ENCODE measurements at regions not wholly inside any gene's neighbourhood (a gene's known extent, or its start where the extent isn't known, plus 50 kb on each side); places are given as distances from the start of the nearest gene placed in this dataset.

GRCh38 chr1:113281550-113281949 is 108.8 kb upstream of the MAGI3 start:
- H3K36me3 Mint-ChIP-seq: no peaks in the 10 kb centered on the region
- DNase-seq (ENCODE audit: low spot score) (no peak), ATAC-seq (no peak)
- POLR2A ChIA-PET: no interaction called here
- no peak overlapping the region for H3K27ac Mint-ChIP-seq
- H3K27me3 Mint-ChIP-seq (ENCODE audit: low read depth): peaks cover 26% of the 10 kb centered on the region
- H3K4me1 Mint-ChIP-seq: peaks cover 14% of the 10 kb centered on the region
- CTCF ChIA-PET: no interaction called here
- no peaks in the 10 kb centered on the region for H3K9me3 Mint-ChIP-seq
- no peak overlapping the region for H3K4me3 Mint-ChIP-seq
- TF ChIP-seq FOXK1 (CRISPR knock-in tag; IDR thresholded peaks at IDR 0.05): no peak
- no peak for TF ChIP-seq AFF4 (CRISPR knock-in tag; IDR thresholded peaks at IDR 0.05; ENCODE audit: borderline replicate concordance)
- TF ChIP-seq ERG (CRISPR knock-in tag; IDR thresholded peaks at IDR 0.05): no peak
- TF ChIP-seq ZNF281 (CRISPR knock-in tag; IDR thresholded peaks at IDR 0.05): no peak
- TF ChIP-seq EMX1 (CRISPR knock-in tag; IDR thresholded peaks at IDR 0.05): no peak

- no peak overlapping the region for H3K4me3 Mint-ChIP-seq
- H3K36me3 Mint-ChIP-seq: no peaks in the 10 kb centered on the region
- H3K27me3 Mint-ChIP-seq (ENCODE audit: low read depth): peaks cover 23% of the 10 kb centered on the region
- ATAC-seq (no peak), DNase-seq (ENCODE audit: low spot score) (no peak)
- TF ChIP-seq ATF3 (CRISPR knock-in tag; conservative IDR thresholded peaks at IDR 0.05) (no peak), NFYB (CRISPR knock-in tag; conservative IDR thresholded peaks at IDR 0.05; ENCODE audit: low read depth) (no peak), FOXP4 (CRISPR knock-in tag; IDR thresholded peaks at IDR 0.05) (no peak), NR1H2 (CRISPR knock-in tag; IDR thresholded peaks at IDR 0.05) (no peak), TCF7 (CRISPR knock-in tag; IDR thresholded peaks at IDR 0.05; ENCODE audit: low read depth) (no peak), MYBL2 (CRISPR knock-in tag; IDR thresholded peaks at IDR 0.05) (no peak), ZNF532 (CRISPR knock-in tag; IDR thresholded peaks at IDR 0.05; ENCODE audit: borderline replicate concordance) (no peak)
- H3K27ac Mint-ChIP-seq: no peak overlapping the region
- CTCF ChIA-PET: no interaction called here
- no peaks in the 10 kb centered on the region for H3K9me3 Mint-ChIP-seq
- H3K4me1 Mint-ChIP-seq: peaks cover 8% of the 10 kb centered on the region
- POLR2A ChIA-PET: no interaction called here
Measured at GRCh38 chr1:113282008-113282892, 108.1 kb upstream of the MAGI3 start.

All from WTC11 (cell line).